HCT116 (cell line): ENCODE measurements at regions not wholly inside any gene's neighbourhood (a gene's known extent, or its start where the extent isn't known, plus 50 kb on each side); places are given as distances from the start of the nearest gene placed in this dataset.

Experiments used
- CBX3 ChIP-seq: IDR thresholded peaks from 2 replicates; pipeline ENCODE4 v1.6.1; 2012; ENCODE audit warnings: low read depth
- EGR1 ChIP-seq: IDR thresholded peaks from 2 replicates; pipeline ENCODE4 v1.6.1; 2012; ENCODE audit warnings: low read depth
- EZH2 ChIP-seq: fragments of 200-600 bp; sonication (generic); IDR thresholded peaks from 2 replicates; pipeline ENCODE4 v1.6.1; 2017; ENCODE audit warnings: antibody characterized with exemption, mixed run types
- EZH2phosphoT487 ChIP-seq: fragments of 200-600 bp; IDR thresholded peaks from 2 replicates; pipeline ENCODE4 v1.6.1; 2018; ENCODE audit warnings: antibody characterized with exemption, borderline replicate concordance
- FOSL1 ChIP-seq: IDR thresholded peaks from 2 replicates; pipeline ENCODE4 v1.6.1; 2012; ENCODE audit warnings: low read depth
- POLR2A ChIP-seq: IDR thresholded peaks from 2 replicates; pipeline ENCODE4 v1.7.0; 2011; ENCODE audit warnings: borderline replicate concordance; ENCODE audit not compliant: insufficient read depth, insufficient read length; ENCODE audit errors: extremely low read depth
- POLR2AphosphoS5 ChIP-seq: IDR thresholded peaks from 2 replicates; pipeline ENCODE4 v1.6.1; 2011; ENCODE audit warnings: mild to moderate bottlenecking, low read depth, low read length, moderate library complexity
- SIN3A ChIP-seq: IDR thresholded peaks from 2 replicates; pipeline ENCODE4 v1.6.1; 2012; ENCODE audit warnings: low read depth
- SP1 ChIP-seq: IDR thresholded peaks from 2 replicates; pipeline ENCODE4 v1.6.1; 2012; ENCODE audit warnings: low read depth
- SRF ChIP-seq: IDR thresholded peaks from 2 replicates; pipeline ENCODE4 v1.6.1; 2012; ENCODE audit warnings: low read depth
- TCF7L2 ChIP-seq: IDR thresholded peaks from 2 replicates; pipeline ENCODE4 v1.7.0; 2011; ENCODE audit warnings: borderline replicate concordance, inconsistent platforms; ENCODE audit not compliant: insufficient read depth, insufficient read length; ENCODE audit errors: extremely low read depth
- YY1 ChIP-seq: IDR thresholded peaks from 2 replicates; pipeline ENCODE4 v1.6.1; 2011; ENCODE audit warnings: low read length, low read depth, moderate library complexity, mild to moderate bottlenecking; ENCODE audit not compliant: insufficient replicate concordance; ENCODE audit errors: extremely low read depth
- ZFX ChIP-seq: fragments of 450-650 bp; IDR thresholded peaks from 2 replicates; pipeline ENCODE4 v1.6.1; 2017
- TF ChIP-seq, protein P1 (sequence below), 3 experiments: fragments of 200-600 bp in 1 of 3; sonication (generic) in 1 of 3; IDR thresholded peaks in 2 of 3; conservative IDR thresholded peaks in 1 of 3; 2 replicates each; pipeline ENCODE4 v1.5.1; 2012 to 2017; ENCODE audit warnings: low read depth in 2 of 3, low read length in 2 of 3, antibody characterized with exemption in 1 of 3, borderline replicate concordance in 1 of 3, control low read depth in 1 of 3, mild to moderate bottlenecking in 1 of 3, mixed read lengths in 1 of 3, mixed run types in 1 of 3, moderate library complexity in 1 of 3; ENCODE audit not compliant: insufficient read depth in 1 of 3

DNA sequence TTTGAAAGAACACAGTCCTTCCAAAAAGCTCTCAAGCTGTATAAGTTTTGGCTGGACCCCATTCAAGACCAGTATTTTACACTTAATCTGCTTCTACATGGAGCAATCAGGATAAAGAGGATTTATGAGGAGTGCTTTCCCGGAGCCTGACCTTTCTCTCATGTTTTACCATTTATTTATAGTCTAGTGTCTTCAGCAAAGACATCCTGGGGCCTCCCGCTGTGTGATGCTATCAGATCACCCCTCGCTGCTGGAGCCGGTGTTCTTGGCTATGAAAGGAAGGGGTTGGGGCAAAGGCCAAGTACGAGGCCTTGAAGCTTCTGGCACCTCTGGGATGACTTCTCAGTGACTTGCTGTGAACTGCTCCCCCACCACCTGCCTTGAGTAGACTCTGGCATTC is 189.6 kb downstream of the ADAMTS15 start:
- TF ChIP-seq POLR2A (no peak), EZH2 (no peak), POLR2AphosphoS5 (no peak), TCF7L2 (no peak), YY1 (no peak), SRF (no peak), SP1 (no peak), CBX3 (no peak), ZFX (no peak), EZH2phosphoT487 (no peak), EGR1 (no peak), FOSL1 (no peak), SIN3A (no peak)
- TF ChIP-seq, protein P1, sequence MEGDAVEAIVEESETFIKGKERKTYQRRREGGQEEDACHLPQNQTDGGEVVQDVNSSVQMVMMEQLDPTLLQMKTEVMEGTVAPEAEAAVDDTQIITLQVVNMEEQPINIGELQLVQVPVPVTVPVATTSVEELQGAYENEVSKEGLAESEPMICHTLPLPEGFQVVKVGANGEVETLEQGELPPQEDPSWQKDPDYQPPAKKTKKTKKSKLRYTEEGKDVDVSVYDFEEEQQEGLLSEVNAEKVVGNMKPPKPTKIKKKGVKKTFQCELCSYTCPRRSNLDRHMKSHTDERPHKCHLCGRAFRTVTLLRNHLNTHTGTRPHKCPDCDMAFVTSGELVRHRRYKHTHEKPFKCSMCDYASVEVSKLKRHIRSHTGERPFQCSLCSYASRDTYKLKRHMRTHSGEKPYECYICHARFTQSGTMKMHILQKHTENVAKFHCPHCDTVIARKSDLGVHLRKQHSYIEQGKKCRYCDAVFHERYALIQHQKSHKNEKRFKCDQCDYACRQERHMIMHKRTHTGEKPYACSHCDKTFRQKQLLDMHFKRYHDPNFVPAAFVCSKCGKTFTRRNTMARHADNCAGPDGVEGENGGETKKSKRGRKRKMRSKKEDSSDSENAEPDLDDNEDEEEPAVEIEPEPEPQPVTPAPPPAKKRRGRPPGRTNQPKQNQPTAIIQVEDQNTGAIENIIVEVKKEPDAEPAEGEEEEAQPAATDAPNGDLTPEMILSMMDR (IDR thresholded peaks at IDR 0.05 in 2 of 3, conservative IDR thresholded peaks at IDR 0.05 in 1 of 3; ENCODE audit: borderline replicate concordance in 1 of 3, insufficient read depth in 1 of 3, low read depth in 2 of 3, low read length in 2 of 3): no peak
